ENCODE measurements at regions not wholly inside any gene's neighbourhood (a gene's known extent, or its start where the extent isn't known, plus 50 kb on each side); places are given as distances from the start of the nearest gene placed in this dataset.
A peak's percentile ranks its signal among the peaks of the same experiment; 100 is the strongest.

DNA sequence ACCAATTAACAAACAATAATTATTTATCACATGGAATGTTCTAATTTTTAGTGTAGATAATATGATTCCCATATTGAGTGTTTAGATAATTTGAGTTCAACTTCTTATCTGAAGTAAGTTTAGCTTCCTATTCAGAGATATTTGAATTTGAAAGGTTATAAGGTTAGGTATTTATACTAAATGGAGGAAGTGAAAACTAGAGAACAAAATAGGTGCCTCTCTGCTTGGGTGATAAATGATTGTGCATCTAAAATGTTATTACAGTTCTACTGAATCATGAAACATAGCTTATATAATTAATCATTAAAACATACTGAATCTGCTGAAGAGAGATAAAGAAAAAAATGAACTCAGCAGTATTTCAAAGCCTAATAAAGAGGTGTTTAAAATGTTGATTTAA is 1174.3 kb downstream of the XPNPEP1 start:
- DNase-seq, result no peak

DNA sequence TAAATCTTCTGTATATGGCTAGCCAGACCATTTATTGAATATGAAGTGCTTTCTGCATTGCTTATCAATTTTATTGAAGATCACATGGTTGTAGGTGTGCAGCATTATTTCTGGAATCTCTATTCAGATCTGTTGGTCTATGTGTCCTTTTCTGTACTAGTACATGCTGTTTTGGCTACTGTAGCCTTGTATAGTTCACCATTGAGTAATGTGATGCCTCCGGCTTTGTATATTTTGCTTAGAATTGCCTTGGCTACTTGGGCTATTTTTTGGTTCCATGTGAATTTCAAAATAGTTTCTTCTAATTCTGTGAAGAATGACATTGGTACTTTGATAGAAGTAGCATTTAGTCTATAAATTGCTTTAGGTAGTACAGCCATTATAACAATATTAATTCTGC is 1187.2 kb downstream of the XPNPEP1 start:
- no peak for DNase-seq

- DNase-seq, result no peak
Measured at GRCh38 chr10:108735380-108735779, 1187.9 kb downstream of the XPNPEP1 start.

- DNase-seq, result no peak
Measured at GRCh38 chr10:108721874-108722273, 1201.4 kb downstream of the XPNPEP1 start.

DNA sequence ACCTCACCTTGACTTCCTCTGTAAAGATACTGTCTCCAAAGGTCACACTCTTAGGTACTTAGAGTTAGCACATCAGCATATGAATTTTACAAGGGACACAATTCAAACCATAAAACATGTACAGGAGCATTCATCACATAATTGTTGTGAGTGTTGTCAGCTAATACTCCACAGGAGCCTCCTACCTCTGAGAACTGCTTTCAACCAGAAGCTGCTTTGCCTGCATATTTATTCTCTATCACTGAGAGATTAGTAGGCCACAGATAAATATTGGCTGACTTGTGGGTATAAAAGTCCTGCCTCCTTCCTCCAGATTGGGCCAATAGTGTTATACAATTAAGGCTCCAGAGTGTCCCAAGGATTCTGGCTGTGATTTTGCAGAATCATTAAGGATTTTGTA is 1207.0 kb downstream of the XPNPEP1 start:
- no peak for DNase-seq

DNA sequence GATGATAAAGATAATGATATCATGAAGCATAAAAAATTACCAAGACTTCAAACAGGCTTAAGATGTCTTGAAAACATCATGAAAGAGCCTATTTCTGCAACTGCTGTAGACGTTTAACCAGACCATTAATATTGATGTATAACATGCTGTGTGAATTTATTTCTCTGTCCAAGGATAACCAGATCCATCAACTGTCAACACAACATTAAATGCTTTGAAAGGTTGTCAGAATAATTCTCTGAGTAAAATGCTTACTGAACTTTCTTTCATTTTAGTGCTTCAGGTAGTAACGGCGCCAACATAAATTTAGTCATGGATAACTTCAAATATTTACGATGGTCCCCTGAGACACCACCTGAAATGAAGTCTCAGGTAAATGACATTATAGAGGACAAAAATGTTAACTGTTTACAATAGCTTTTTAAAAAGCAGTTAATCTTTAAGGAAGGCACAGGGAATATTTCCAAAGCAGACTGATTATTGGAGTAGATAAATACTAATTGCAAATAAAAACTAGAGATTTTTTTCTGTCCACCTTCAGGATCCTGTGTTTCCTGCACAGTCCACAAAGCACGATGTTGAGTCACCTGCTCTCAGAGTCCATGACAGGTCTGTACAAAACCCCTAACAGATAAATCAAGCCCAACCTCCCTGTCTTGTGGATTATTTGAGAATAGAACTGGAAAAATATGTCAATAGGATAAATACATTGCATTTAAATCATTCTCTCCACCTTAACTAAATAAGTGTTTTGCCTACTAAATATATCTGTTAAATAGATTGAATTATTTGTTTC is 1213.2 kb downstream of the XPNPEP1 start:
- DNase-seq, result no peak

- no peak for DNase-seq
Measured at GRCh38 chr10:108708363-108708762, 1214.9 kb downstream of the XPNPEP1 start.

DNA sequence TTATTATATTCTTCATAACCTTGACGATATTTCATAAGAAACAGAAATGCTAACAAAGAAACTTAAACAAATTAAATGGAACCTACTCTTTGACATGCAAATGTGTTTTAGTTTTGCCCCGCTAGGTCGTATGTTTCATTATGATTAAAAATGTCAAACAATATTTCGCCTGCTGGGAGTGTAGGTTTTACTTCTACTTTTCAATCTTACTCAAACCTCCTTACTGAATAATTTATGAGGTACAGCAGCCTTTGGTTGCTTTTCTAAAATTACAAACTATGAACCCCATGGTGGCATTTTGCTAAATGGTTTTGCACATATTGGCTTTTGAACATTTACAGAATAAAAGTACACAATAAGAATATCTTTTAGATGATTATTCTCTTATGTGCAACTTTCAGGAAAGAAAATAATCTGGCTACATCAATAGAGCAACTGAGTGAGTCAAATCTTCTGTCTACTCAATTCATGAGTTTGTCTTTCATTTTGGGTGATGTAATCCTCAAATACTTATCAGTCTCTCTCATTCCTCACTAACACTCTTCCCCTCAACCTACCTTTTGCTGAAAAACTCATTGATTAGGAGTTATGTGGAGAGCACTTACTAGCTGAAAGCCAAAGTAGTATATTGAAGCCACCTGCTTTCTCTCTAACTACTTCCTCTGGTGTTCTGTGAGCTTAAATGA is 1226.4 kb downstream of the XPNPEP1 start:
- peak; percentile 36 for DNase-seq

GRCh38 chr10:108691126-108691525 is 1232.2 kb downstream of the XPNPEP1 start:
- DNase-seq, result no peak

DNA sequence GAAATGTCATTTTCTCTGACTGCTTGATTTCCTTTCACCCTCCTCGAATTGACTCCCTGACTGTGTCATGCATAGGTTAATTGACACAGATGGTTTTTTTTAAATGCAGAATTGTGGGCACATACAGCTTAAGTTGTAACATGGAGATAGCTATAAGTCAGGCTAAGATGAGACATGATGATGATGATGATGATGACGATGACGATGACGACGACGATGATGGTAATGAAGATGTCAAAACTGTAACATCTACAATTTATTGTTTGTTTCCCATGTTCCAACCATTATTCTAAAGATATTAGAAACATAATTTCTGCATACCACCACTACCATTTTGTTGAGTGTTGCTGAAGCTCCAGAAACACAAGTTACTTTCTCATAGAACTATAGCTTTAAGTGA is 1232.8 kb downstream of the XPNPEP1 start:
- no peak for DNase-seq

DNA sequence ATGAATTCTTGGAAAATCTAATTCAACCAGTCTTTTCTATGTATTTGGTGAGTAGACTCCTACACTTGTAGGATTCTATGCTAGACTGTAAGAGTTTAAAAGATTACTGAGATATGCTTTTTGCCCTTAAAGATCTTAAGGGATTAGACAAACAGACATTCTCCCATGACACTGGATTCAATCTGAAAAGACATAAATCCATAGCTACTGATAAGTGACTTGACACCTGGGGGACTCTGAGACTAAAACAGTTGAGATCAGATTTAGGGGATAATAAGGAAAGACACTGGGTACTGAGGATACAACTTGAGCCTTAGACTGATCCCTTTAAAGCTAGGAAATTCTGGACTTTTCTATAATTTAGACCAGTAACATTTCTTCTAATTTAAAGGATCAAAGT is 1233.4 kb downstream of the XPNPEP1 start:
- no peak for DNase-seq

GRCh38 chr10:108688314-108688713 is 1235.0 kb downstream of the XPNPEP1 start:
- DNase-seq, result no peak

GRCh38 chr10:108685863-108686531 is 1237.3 kb downstream of the XPNPEP1 start:
- DNase-seq, result no peak

DNA sequence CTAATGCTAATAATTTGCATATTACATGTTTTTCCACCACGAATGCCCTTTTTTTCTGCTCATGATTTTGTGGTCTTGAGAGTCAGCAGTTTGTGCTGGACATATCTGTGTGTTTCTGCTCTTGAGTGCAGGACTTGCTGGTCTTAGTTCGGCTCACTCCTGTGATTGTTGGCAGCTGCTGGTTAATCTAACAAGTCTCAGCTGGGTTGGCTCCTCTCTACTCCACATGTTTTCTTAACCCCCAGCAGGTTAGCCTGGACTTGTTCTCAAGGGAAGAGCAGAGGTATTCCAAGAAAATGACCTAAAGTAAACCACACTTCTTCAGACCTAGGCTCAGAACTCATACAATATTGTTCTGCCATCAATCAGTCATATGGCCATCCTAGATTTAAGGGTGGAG is 1238.9 kb downstream of the XPNPEP1 start:
- DNase-seq, result no peak

- no peak for DNase-seq
Measured at GRCh38 chr10:108673741-108674140, 1249.6 kb downstream of the XPNPEP1 start.

DNA sequence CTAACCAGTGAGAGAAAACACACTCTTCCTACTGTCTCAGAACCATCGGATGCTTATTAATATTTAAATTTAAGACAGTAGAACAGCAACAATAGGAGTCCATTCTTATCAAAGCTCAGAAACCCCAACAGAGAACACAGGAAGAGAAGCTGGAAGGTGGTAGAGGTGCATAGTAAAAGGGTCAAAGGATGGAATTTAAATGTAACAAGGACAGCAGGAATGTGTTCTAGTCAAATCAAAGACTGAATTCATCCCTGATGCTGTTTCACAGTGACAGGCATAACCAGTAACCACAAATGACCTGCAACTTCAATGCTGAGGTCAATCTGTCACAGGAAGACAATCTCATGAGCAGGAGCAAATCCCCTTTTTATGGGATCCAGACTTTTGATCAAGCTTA is 1259.7 kb downstream of the XPNPEP1 start:
- no peak for DNase-seq

- DNase-seq, result no peak
Measured at GRCh38 chr10:108662975-108663374, 1260.3 kb downstream of the XPNPEP1 start.

- DNase-seq, result no peak
Measured at GRCh38 chr10:108655057-108655456, 1268.3 kb downstream of the XPNPEP1 start.

DNA sequence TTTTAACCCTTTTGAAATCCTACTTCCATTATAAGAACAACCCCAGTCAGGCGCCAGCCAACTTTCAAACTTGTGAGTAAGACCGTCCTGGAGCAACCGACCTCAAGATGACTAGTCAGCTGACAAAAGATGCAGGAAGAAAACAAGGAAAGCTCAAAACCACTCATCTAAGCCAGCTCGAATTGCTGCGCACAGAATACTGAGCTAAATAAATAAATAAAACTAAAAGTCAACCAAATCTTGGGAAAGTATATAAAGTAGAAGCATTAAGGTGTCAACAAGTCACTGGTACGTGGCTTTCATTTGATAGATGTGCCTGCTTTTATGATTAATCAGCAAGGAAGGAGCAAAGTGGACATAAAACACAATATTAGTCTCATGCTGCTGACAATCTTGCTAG is 1269.8 kb downstream of the XPNPEP1 start:
- DNase-seq, result no peak

DNA sequence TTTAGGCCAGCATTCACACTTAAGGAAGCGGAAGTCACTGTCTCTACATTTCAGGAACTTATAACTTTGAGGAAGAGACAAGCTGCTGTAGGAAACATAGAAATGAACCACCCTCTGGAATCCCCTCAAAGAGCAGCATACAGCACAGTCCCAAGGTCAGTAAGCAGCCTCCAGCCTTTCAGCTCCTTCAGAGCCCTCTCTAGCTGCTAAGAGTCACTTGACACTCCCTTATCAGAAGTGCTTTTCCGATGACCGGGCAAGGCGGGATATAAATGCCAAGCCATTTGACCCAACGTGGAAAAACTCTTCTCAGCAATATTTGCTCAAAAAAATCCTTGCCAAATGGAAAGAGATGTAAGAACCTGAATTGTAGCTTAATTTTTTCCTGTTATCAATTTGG is 1284.3 kb downstream of the XPNPEP1 start:
- no peak for DNase-seq

- DNase-seq, result no peak
Measured at GRCh38 chr10:108638225-108638624, 1285.1 kb downstream of the XPNPEP1 start.

DNA sequence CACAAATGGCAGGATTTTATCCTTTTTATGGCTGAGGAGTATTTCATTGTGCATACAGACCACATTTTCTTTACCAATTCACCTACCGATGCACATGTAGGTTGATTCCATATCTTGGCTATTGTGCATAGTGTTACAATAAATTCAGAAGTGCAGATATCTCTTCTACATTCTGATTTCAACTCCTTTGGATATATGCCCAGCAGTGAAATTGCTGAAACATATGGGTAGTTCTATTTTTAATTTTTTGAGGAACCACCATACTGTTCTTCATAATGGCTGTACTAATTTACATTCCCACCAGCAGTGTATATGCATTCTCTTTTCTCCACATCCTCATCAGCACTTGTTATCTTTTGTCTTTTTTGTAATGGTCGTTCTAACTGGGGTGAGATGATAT is 1290.3 kb downstream of the XPNPEP1 start:
- DNase-seq, result no peak

DNA sequence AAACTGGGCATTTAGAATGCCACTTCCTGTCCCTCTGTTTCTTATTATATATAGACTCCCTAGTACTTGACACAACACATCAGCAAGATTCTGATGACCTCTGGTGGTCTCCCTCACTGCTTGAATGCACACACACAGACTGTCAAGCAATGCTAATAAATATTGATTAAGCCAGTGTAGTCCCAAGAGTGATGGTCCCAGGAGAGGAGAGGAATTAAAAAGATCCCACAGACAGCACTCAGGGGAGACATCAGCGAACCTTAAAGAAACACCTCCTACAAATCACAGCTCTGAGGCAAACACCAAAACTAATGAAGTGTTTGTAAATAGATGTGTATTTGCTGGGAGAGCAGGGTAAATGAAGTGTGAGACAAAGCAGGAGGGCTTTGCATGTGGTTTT is 1291.2 kb downstream of the XPNPEP1 start:
- no peak for DNase-seq

GRCh38 chr10:108631332-108631731 is 1292.0 kb downstream of the XPNPEP1 start:
- DNase-seq, result no peak

All from activated CD4-positive, alpha-beta T cell treated with anti-CD3 and anti-CD28 coated beads, Interleukin-2, Interleukin-6, amounts not matched to agents 100 ng/mL and 50 ng/mL, durations not matched to agents 16 hours and 8 hours (primary cell).